GM18868 (cell line): ENCODE measurements at regions not wholly inside any gene's neighbourhood (a gene's known extent, or its start where the extent isn't known, plus 50 kb on each side); places are given as distances from the start of the nearest gene placed in this dataset.

Source experiments
- ATAC-seq: cut with Tn5 transposase; IDR thresholded peaks from one replicate; pipeline ENCODE4 v1.9.1; 2021; ENCODE audit warnings: mild to moderate bottlenecking, moderate library complexity; ENCODE audit not compliant: unreplicated experiment

DNA sequence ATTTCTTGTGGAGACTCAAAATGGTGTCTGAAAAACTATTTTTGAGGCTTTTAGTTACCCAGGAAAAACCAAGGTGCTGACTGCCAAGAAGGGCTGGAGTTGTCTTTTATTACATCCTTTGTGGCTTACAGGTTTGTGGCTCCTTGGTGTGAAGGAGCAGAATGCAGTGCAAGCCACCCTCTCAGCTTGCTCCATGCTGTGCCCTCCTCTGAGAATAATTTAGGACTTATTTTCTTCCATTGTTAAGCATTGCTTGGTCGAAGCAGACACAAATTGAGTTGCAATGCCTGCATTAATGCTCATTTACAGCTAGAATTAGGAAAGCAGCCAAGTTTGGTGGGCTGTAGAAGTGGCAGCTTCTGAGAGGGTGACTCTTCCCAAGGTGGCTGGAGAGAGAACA lies 272.2 kb downstream of the KIF4B start:
- no peak for ATAC-seq

DNA sequence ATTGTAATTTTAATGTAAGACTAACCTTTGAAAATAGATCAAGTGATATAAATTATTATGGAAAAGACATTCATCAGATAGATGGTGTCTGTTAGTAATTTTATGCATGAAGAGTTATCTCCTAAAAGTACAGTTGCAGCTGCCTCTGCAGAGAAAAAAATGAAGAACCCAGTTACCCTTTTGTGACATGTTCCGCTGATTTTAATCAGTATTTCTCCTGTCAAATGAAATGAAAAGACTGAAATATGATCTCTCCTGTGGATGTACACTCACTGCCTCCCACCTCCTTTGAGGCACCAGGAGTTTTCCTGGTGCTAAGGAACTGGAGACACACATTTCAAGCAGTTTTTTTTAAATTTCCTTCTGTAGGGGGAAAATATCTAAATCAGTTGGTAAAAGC lies 277.4 kb downstream of the KIF4B start:
- no peak for ATAC-seq

DNA sequence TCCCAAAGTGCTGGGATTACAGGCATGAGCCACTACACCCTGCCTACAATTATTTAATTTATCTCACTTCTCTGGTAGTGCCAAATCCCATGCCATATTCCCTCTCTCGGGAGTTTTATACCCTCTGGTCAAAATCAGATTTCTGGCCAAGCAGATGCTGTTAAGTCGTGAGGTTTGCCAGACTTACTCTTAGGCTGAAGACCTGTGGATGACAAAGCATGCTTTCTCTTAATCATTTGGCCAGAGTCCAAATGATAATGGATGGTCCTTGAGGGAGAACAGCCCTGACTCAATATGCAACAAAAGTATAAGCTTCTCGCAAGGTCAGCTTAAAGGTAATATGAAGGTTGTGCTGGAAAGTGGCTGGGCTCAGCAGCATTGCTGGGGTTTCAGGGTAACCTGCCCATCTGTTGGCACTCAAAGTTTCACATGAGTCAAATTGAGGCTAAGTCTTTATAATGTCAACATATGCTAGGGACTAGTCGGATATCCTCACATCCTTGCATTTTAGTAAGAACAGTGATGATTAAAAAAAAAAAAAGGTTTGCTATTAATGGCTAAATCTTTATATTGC lies 280.1 kb downstream of the KIF4B start:
- no peak for ATAC-seq

DNA sequence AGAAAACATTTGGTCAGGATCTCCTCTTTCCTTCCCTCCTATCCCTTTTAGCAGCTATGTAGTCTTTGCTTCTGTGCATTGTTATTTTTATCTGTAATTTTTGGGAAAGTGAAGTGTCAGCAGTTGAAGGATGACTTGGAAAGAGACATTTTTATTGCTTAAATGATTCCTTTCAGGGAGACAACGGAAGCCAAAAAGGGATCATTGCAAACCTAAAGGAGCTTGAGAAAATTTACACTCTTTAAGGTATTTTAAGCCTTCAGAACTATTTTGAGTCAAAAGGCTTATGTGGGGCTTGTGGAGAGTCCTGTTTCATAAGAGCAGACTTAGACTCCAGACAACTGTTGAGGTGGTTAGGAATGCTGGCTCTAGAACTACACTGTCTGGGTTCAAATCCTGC lies 281.6 kb downstream of the KIF4B start:
- no peak for ATAC-seq

DNA sequence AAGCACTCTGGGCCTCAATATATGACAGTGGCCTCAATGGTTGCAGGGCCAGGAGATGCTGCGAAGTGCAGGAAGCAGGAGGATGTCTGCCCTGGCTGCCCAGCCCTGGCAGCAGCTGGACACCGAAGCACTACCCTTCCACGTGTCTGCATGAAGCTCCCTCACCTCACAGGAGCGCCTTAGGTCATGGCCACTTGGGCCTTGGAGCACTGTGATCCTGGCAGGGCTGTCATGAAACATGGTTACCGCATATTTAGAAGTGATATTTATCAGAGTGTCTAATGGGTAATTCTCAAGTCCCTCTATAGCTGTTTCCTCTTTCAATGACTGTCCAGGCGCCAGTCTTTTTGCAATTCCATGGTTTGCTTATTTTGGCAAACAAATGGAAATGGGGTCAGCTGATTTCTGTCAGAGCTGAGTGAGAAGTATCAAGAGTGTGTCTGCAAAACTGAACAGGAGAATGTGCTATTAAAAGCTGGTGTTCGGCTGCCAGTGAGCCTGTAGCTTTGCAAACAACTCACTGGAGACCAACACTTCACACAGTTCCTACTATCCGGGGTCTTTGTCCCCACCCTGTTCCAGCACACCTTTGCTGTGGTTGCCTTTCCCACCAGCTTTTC lies 285.9 kb downstream of the KIF4B start:
- no peak for ATAC-seq

DNA sequence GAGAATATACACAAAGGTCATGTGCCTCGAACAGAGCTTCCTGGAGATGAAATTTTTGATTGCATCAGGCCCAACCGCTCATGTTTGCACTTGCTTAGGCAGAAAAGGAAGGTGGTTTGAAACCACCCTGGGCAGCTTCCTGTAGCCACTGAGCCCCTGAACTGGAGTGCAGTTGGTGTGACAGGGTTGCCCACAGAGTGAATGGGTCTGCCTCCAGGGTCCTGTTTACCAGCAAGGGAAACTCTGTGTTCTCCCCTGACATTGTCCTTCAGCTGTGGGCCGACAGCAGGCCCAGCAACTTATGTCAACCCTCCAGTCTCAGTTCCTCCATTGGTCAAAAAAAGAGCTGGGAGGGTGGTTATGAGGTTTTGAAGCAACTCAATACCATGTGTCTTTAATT lies 289.6 kb downstream of the KIF4B start:
- ATAC-seq: peak; percentile 38

DNA sequence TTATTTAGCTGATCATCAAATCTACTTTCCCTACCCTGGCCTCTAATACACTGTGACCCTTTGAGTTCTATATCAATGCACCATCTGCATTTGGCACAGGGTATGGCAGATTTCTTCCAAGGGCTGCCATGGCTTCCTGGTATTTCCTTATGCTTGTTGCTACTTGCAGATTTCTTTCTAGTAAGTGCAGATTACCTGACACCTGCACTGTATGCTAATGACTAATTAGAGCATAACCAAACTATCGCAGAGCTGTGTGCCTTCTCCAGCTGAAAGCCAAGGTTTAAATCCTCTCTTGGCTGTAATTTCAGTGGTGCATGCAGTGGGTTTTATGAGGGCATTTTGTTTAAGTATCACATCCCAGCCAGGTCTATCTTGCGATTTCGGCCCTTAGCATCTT lies 293.7 kb downstream of the KIF4B start:
- ATAC-seq: no peak

DNA sequence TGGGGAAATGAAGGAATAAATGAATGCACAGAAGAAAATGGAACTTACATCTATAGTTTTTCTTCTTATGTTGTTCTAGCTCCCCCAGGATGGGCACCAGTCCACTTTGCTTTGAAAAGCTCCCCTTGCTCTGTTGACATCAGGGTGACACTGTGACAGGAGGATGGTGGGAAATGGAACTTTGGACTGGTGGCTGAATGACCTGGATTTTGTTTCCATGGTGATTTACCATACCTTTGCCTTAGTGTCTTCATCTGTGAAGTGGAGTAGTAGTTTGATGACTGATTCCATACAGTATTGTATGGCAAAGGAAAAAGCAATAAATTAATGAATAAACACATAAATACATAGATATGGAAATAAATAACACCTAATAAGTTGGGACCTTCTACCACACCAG lies 294.7 kb downstream of the KIF4B start:
- ATAC-seq: no peak

DNA sequence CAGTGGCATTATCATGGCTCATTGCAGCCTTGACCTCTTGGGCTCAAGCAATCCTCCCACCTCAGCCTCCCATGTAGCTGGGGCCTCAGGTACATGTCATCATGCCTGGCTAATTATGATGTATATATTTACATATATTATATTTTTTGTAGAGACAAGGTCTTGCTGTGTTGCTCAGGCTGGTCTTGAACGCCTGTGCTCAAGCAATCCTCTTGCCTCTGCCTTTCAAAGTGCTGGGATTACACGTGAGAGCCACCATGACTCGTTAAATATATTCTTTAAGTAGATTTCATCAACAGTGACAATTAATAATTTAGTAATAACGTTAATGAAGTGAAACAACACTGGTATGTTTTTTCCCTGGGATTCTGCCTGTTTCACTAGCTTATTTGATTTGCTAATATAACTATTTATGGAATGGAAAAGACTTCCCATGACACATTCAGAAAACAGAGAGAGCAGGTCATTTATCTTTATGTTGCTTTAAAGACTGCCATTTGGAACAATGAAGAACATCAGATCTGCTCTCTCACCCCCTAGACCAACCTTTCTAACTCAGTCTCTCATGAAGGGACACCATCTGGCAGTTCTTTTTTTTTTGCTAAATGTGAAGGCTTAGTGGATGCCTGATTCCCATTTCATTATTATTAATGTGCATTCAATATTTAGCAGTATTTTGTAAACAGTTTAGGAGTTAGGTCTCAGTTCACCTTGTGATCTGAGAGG lies 295.6 kb downstream of the KIF4B start:
- no peak for ATAC-seq

DNA sequence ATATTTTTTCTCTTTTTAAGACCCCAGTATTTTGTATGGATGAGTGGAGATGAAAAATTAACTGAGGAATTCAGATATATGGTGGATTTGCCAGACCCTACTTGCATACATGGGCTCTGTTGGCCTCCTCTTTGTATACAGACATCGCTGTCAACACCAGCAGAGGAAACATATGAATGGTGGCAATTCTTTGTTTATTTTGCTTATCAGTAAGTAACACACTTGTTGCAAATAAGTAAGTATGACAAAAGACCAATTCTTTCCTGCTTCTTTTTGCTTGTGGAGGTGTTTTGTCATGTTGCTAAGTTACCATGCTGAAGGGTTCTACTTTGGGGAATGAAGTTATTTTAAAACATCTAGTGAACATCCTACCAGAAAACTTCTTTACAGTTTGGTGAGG lies 298.2 kb downstream of the KIF4B start:
- ATAC-seq: no peak

DNA sequence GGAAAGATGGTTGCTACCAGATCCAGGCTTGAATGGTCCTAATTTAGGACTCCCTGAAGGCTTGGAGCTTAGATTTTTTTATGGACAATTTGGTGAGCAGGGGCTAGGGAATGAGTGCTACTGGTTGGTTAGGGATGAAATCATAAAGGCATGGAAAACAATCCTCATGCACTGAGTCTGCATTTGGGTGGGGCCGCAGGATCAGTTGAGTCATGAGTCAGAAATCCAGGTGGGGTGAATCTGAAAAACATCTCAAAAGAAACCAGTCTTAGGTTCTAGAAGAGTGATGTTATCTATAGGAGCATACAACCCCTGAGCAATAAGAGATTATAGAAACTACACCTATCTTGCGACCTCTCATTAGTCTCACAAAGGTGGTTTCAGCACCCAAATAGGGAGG lies 300.0 kb downstream of the KIF4B start:
- no peak for ATAC-seq

DNA sequence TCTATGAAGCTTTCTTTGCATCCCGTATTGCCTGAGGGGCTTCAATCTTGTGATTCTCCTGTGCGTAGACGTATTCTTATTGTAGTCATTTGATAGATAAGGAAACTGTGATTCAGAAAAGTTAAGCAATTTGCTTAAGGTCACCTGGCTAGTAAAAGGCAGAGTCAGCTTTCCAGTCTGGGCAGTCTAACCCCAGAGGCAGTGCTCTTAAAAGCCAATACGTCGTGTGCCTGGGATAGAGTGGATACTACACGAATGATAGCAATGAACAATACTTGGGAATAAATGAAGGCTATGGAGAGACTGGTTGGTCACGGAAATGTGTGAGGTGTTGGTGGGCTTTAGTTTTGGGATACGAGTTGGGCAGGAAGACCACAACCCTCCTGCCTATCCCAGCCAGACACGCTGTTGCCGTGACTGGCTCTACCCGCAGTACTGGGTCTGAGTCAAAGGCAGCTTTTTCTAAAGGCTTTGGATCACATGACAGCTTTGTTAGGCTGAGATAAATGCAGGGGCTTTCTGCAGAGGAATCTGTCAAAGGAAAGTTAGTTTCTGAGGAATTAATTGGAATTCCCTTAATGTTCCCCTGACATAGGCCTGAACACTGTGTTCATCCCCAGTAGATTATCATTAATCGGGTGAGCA lies 302.6 kb downstream of the KIF4B start:
- no peak for ATAC-seq

DNA sequence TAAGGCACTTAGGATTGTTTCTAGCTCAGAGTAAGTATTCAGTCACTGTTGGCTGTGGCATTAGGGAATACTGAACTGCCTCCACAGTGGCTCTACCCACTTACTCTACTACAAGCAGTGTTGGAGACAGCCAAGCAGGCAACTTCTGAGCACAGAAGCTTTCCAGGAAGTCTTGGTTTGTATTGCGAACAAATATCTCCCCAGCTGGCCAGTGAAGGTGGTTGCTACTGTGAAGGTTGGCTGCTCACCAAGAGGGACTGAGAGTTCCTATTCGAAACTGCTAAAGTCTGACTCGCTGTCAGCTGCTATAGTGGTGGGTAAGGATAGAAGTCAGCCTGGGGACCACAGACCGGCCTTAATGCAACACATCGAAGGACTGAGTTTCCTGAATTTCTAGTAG lies 319.1 kb downstream of the KIF4B start:
- ATAC-seq: peak; percentile 47

DNA sequence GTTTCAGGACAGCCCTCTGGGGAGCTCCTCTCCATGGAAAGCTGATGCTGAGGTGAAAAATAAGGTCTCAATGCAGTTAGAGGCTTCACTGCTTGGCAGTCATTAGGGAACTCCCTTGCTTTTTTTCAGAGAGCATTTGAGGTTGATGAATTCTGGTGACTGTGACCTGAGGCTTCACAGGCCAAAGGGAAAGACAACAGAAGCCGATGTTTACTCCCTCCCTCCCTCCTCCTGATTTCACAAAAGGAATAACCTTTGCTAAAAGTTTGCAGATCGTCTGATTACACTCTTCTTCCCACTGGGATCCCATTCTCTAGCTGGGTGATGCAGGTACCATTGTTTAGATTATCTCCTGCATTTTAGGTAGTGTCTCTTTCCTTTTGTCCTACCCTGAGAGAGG lies 329.4 kb downstream of the KIF4B start:
- ATAC-seq: no peak

DNA sequence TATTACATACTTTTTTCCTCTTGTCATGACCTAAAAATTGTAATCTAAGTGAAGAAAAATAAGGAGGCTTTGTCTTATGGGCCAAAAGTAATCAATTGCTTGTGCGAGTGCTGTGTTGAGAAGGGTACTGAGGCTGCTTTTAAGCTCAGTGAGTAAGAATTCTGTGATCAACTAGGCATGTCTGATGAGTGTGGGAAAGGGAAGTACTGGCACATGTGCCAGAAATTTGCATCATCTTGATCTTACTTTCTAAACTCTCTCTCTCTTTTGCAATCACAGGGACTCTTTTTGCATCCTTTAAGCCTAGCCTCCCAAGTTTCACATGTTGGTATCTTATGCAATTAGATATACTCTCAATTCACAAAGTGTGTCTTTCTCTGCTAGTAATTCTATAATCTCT lies 329.9 kb downstream of the KIF4B start:
- no peak for ATAC-seq

DNA sequence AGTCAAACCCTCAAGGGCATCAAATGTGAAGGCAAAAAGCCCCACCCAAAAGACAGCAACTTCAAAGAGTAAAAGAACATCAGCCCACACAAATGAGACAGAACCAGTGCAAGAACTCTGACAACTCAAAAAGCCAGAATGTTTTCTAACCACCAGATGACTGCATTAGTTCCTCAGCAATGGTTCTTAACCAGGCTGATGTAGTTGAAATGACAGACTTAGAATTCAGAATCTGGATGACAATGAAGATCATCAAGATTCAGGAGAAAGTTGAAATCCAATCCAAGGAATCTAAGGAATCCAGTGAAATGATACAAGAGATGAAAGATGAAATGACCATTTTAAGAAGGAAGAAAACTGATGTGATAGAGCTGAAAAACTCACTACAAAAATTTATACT lies 339.7 kb downstream of the KIF4B start:
- no peak for ATAC-seq

DNA sequence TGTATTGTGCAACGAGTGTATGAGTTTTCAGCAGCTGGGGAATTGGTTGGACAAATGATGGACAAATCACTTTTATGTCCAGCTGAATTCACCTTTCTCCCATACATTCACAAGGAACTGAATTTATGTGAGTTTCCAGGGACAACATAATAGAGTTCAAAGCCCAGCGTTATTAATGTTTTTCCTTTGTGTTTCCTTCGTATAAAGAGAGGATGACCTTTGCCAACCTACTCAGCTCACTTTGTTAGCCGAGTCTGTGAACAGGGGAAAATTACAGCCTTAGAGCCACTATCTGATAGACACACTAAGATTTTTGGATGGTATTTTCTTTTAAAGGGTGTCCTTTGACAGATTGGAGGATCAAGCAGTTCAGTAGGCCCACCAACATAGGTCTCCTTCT lies 352.5 kb downstream of the KIF4B start:
- ATAC-seq: no peak

DNA sequence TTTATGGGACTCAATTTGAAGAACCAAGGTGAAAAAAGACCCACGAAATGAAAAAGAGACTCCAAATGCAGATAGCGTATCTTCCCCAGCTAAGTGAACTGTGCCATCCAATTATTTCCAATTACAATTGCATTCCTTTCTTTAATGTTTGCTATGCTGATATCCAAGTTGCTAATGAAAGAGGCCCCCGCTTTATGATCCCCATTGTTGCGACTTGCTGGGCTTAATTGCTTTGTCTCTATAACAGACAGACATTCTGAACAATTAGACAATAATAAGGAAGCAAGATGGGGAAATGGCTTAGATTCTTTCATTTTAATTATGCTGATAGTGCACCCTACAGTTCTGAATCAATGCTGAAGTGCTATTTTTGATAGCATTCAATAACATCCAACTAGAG lies 354.3 kb downstream of the KIF4B start:
- no peak for ATAC-seq

DNA sequence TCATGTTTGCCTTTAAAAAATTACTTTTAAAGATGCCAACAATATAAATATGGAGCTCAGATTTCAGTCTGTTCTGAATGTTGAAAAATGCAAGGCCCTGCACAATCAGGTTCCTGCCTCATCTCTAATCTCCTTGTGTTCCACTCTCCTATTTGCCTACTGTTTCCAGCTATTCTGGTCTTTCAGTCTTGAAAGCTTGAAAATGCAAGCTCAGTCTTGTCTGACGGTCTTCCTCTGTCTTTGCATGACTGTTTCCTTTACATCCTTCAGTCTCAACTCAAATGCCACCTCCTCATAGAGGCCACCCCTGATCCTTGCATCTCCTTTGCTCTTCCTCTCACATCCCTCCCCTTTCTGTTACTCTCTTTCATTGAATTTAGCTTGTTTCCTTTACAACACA lies 354.9 kb downstream of the KIF4B start:
- ATAC-seq: no peak

DNA sequence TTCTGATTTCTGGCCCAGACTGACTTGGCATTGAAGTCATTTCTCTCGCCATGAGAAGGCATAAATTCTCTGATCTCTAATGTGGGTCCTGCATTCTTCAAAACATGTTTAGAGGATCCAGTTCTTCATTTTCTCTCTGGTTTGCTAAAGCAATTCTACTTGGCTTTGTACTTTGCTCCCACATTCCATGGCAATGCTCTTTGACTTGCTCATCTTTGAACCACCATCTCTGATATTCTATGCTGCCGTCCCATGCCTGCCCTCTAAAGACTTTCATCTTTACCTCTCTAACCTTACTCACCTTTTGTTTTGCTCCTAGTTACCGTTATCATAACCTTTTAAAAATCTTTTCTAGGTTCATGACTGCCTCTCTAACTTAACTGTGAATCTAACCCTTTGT lies 366.9 kb downstream of the KIF4B start:
- ATAC-seq: no peak

DNA sequence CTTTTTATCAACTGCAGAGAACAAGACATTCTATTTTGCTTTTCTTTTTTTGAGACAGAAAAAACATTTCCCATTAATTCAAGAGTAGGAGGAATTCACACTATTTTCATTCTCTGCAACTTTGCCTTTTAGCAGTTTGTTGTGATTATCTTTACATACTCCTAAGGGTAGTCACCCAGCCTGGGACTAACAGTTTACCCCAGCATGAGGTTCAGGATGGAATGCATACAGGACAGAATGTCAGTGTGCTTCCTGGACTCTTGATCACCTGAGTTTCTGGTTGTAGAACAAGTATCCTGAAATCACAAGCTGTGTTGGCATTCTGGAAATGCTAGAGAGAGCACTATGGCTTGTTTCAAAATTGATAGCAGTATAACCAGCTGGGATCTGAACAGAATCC lies 368.1 kb downstream of the KIF4B start:
- ATAC-seq: no peak

DNA sequence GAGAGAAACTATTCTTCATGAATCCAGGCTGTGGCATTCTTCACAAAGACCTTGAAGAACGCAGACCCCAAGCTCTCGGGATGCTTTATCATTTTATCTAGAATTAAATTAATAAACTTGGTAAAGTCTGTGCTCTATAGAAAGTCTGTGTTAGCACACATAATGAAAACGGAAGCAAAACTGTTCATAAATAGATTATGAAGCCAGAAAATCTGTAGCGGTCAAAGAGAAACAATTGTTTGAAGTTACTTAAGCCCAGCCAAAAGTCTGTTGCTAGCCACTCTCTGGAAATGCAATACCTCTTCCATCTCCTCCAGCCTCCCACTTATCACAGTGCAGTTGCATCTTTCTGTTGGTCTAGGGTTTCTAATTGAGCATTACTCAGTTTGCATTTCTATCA lies 375.9 kb downstream of the KIF4B start:
- peak; percentile 72 for ATAC-seq
